SU-DHL-6 (cell line): ENCODE measurements at regions not wholly inside any gene's neighbourhood (a gene's known extent, or its start where the extent isn't known, plus 50 kb on each side); places are given as distances from the start of the nearest gene placed in this dataset.
"Not testable (repeated sequence)": the region's sequence is repeated elsewhere in the genome, so short reads cannot be mapped to it uniquely, and the experiment has no call there.

Experiments used
- H2AFZ ChIP-seq: fragments of 200-600 bp; sonication (generic); 2 replicates; pipeline ENCODE4 v1.6.1; 2014; ENCODE audit warnings: low read depth, mild to moderate bottlenecking, moderate library complexity, mixed read lengths, antibody characterized with exemption, low read length; ENCODE audit not compliant: severe bottlenecking
- H3F3A ChIP-seq: fragments of 200-600 bp; shearing (Covaris generic); 2 replicates; pipeline ENCODE4 v1.6.0; 2016; ENCODE audit warnings: antibody characterized with exemption, mild to moderate bottlenecking; ENCODE audit not compliant: insufficient read depth
- H3K27ac ChIP-seq: fragments of 200-600 bp; sonication (generic); 2 replicates; pipeline ENCODE4 v1.5.1; 2016; ENCODE audit warnings: low read depth, mild to moderate bottlenecking, low read length, moderate library complexity, mixed read lengths
- H3K27me3 ChIP-seq: fragments of 200-600 bp; sonication (generic), shearing (Covaris generic); 2 replicates; pipeline ENCODE4 v1.6.0; 2014; ENCODE audit warnings: mild to moderate bottlenecking, low read length
- H3K36me3 ChIP-seq: fragments of 200-600 bp; sonication (generic); 2 replicates; pipeline ENCODE4 v1.6.1; 2014; ENCODE audit warnings: mild to moderate bottlenecking, low read length, mixed read lengths
- H3K4me2 ChIP-seq: fragments of 300-600, 200-600 bp; shearing (Covaris generic), sonication (generic); 2 replicates; pipeline ENCODE4 v1.6.0; 2014; ENCODE audit warnings: low read length, low read depth, mild to moderate bottlenecking; ENCODE audit not compliant: poor library complexity, severe bottlenecking
- H3K4me3 ChIP-seq: fragments of 200-600 bp; sonication (generic); 2 replicates; pipeline ENCODE4 v1.5.1; 2014; ENCODE audit warnings: antibody characterized with exemption, low read length, mild to moderate bottlenecking, mixed read lengths; ENCODE audit not compliant: insufficient read depth, poor library complexity, severe bottlenecking
- H3K79me2 ChIP-seq: fragments of 200-600 bp; sonication (generic); 2 replicates; pipeline ENCODE4 v1.6.1; 2014; ENCODE audit warnings: mild to moderate bottlenecking, low read length, moderate library complexity; ENCODE audit not compliant: insufficient read depth
- H3K9ac ChIP-seq: fragments of 200-600 bp; sonication (generic); 2 replicates; pipeline ENCODE4 v1.7.0; 2014; ENCODE audit warnings: mild to moderate bottlenecking, low read length
- H3K9me2 ChIP-seq: fragments of 200-600 bp; sonication (generic); replicated peaks from 2 replicates; pipeline ENCODE4 v1.6.1; 2014; ENCODE audit warnings: low read length; ENCODE audit not compliant: insufficient read depth
- H3K9me3 ChIP-seq: fragments of 200-600 bp; sonication (generic); 2 replicates; pipeline ENCODE4 v1.6.1; 2014; ENCODE audit warnings: low read length, mixed read lengths; ENCODE audit not compliant: insufficient read depth
- H4K20me1 ChIP-seq: fragments of 200-600 bp; sonication (generic); 2 replicates; pipeline ENCODE4 v1.6.1; 2014; ENCODE audit warnings: low read depth, mild to moderate bottlenecking, antibody characterized with exemption, low read length, moderate library complexity, mixed read lengths
- CTCF ChIP-seq: fragments of 200-600 bp; sonication (generic); IDR thresholded peaks from one replicate; pipeline ENCODE4 v1.5.1; 2017; ENCODE audit warnings: antibody characterized with exemption, mild to moderate bottlenecking, low read length, moderate library complexity; ENCODE audit not compliant: insufficient read depth, poor library complexity, severe bottlenecking
- EZH2phosphoT487 ChIP-seq: fragments of 200-600 bp; sonication (generic), shearing (Covaris generic); conservative IDR thresholded peaks from 2 replicates; pipeline ENCODE4 v1.6.1; 2018; ENCODE audit warnings: mild to moderate bottlenecking, antibody characterized with exemption, low read length, moderate library complexity, mixed read lengths

- Histone ChIP-seq H3K27ac (no peak overlapping the region), H3K9me3 (no peaks in the 10 kb centered on the region), H3K9me2 (no peaks in the 10 kb centered on the region), H4K20me1 (no peaks in the 10 kb centered on the region), H3K79me2 (no peaks in the 10 kb centered on the region), H3K4me2 (no peak overlapping the region), H3K36me3 (no peaks in the 10 kb centered on the region), H2AFZ (no peak overlapping the region), H3K9ac (no peak overlapping the region), H3K27me3 (no peaks in the 10 kb centered on the region), H3F3A (no peaks in the 10 kb centered on the region), H3K4me3 (no peak overlapping the region)
- TF ChIP-seq CTCF = no peak
- TF ChIP-seq EZH2phosphoT487 = no peak
Measured at GRCh38 chr7:29657856-29658255, 94.2 kb downstream of the PRR15 start.

GRCh38 chr7:29659213-29659612 is 95.6 kb downstream of the PRR15 start:
- not testable (repeated sequence) for H3K9me3 ChIP-seq, H3K79me2 ChIP-seq, H4K20me1 ChIP-seq, H3K36me3 ChIP-seq, H3K4me3 ChIP-seq, H3F3A ChIP-seq, H3K4me2 ChIP-seq, H3K9ac ChIP-seq, H3K9me2 ChIP-seq, H3K27ac ChIP-seq, H2AFZ ChIP-seq, H3K27me3 ChIP-seq

GRCh38 chr7:29662899-29663298 is 99.3 kb downstream of the PRR15 start:
- H3K4me2 ChIP-seq, H4K20me1 ChIP-seq: not testable (repeated sequence)

GRCh38 chr7:29664999-29665398 is 101.4 kb downstream of the PRR15 start:
- H3K79me2 ChIP-seq, H3K4me3 ChIP-seq, H3K9me3 ChIP-seq, H3K4me2 ChIP-seq, H3K27me3 ChIP-seq, H3K9me2 ChIP-seq, H2AFZ ChIP-seq, H3K27ac ChIP-seq, H3K36me3 ChIP-seq, H4K20me1 ChIP-seq, H3K9ac ChIP-seq, H3F3A ChIP-seq: not testable (repeated sequence)

More at GRCh38 chr7:29662899-29663298, 99.3 kb downstream of the PRR15 start:
- not testable (repeated sequence) for H3K79me2 ChIP-seq, H2AFZ ChIP-seq, H3K27me3 ChIP-seq, H3K27ac ChIP-seq, H3K9me2 ChIP-seq, H3K9ac ChIP-seq, H3K9me3 ChIP-seq, H3F3A ChIP-seq, H3K36me3 ChIP-seq, H3K4me3 ChIP-seq

- H3K9ac ChIP-seq, H3K9me3 ChIP-seq, H3K4me2 ChIP-seq, H3K9me2 ChIP-seq, H3K27me3 ChIP-seq, H3K79me2 ChIP-seq, H3K36me3 ChIP-seq, H3F3A ChIP-seq, H2AFZ ChIP-seq, H3K27ac ChIP-seq, H3K4me3 ChIP-seq, H4K20me1 ChIP-seq: not testable (repeated sequence)
Measured at GRCh38 chr7:29667096-29667669, 103.5 kb downstream of the PRR15 start.

- H3K4me3 ChIP-seq, H3K9me2 ChIP-seq, H3F3A ChIP-seq, H3K36me3 ChIP-seq, H3K79me2 ChIP-seq, H3K27ac ChIP-seq, H4K20me1 ChIP-seq, H3K9ac ChIP-seq, H3K9me3 ChIP-seq, H3K27me3 ChIP-seq, H3K4me2 ChIP-seq, H2AFZ ChIP-seq: not testable (repeated sequence)
Measured at GRCh38 chr7:29671286-29671685, 107.7 kb downstream of the PRR15 start.

GRCh38 chr7:29673635-29674034 is 110.0 kb downstream of the PRR15 start:
- not testable (repeated sequence) for H3K36me3 ChIP-seq, H3K27me3 ChIP-seq, H3K4me2 ChIP-seq, H3K4me3 ChIP-seq, H3F3A ChIP-seq, H3K27ac ChIP-seq, H3K79me2 ChIP-seq, H3K9me2 ChIP-seq, H4K20me1 ChIP-seq, H3K9me3 ChIP-seq, H3K9ac ChIP-seq, H2AFZ ChIP-seq
